Stimulated activated CD8-positive, alpha-beta memory T cell treated with anti-CD3 and anti-CD28 coated beads, Interleukin-7, amount 100 ng/mL, for 1 hour (primary cell): ENCODE measurements at regions not wholly inside any gene's neighbourhood (a gene's known extent, or its start where the extent isn't known, plus 50 kb on each side); places are given as distances from the start of the nearest gene placed in this dataset.
"Not testable (repeated sequence)": the region's sequence is repeated elsewhere in the genome, so short reads cannot be mapped to it uniquely, and the experiment has no call there.

Source experiments
- DNase-seq, 2 donors: peaks; one replicate each; pipeline ENCODE4 v3.0.0-alpha.2; 2020; ENCODE audit warnings: low read depth in 2 of 2

DNA sequence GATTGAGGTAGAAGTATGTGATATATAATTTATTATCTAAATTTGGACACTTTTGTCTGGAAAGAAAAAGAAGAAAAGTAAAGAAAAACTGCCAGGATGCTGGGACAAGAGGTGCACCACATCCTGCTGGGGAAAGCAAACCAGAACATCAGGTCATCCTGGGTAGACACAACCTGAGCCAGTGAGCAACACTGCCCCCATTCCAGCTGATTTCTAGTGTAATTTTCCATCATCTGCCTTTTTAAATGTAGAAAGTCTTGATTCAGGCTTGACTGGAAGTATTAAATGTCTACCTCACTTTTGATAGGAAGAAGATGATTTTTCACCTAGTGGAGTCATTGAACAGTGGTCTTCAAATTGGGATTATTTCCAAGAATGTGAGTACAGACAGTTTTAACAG lies 1164.5 kb upstream of the CITED2 start:
- DNase-seq: no peak

DNA sequence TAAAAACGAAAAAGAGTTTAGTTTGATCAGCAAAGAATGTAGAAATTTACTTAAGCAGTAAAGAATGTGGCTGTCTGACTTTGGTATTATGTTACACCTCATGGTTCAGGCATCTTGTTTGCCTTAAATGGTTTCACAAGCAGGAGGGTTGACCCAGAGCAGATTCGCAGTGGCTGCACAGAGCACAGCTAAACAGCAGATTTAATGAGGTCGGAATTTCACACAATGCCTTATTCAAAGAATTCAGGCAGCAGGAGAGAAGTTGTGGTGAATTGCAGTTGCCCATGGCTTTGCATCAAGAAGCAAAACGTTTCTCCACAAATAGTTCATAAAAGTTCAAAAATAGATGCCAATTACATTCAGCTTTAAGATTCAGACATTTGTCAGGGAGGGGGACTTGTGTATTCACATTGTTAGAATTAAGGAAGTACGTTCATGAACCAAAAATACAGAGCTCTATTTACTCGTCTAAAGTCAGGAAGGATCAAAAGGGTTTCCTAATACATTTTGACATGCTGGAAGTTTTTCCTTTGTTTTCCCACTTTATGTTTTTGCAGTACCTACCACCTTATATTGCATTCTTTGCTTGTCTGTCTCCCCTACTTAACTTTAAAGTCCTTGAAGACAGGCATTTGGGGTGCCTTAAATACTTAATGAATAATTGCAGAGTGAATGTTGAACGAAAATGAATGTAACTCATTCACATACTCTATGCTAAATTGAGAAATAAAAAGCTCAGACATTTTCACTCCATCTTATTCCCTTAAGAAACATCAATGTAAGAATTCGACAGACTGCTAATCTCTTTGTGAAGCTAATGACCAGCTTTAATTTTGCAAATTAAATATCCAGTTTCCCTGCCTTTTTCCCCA lies 1163.6 kb upstream of the CITED2 start:
- DNase-seq: no peak

DNA sequence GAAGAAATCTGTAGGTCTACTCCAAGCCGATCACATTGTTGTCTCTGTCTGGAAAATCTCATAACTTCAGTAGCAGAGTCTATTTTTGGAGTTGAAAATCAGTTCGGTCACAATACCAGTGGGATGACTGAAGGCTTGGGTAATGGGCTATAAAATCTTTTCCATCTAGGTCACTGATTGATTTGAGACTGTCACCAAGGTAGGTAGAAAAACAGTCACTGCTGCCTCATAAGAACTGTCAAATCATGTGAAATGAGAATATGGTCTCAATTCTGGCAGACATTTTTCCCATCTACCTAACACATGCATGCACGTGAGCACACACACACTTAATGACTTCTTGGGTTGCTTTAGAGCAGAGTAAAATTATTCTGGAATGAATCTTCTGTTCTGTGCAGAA lies 1162.8 kb upstream of the CITED2 start:
- no peak for DNase-seq

DNA sequence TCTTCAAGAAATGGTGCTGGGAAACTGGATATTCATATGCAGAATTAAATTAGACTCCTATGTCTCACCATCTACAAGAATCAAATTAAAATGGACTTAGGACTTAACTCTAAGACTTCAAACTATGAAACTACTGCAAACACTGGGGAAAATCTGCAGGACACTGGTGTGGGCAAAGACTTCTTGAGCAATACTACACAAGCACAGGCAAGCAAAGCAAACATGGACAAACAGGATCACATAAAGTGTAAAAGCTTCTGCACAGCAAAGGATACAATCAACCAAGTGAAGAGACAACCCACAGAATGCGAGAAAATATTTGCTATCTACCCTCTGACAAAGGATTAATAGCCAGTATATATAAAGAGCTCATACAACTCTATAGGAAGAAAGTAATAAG lies 1161.1 kb upstream of the CITED2 start:
- DNase-seq: no peak

DNA sequence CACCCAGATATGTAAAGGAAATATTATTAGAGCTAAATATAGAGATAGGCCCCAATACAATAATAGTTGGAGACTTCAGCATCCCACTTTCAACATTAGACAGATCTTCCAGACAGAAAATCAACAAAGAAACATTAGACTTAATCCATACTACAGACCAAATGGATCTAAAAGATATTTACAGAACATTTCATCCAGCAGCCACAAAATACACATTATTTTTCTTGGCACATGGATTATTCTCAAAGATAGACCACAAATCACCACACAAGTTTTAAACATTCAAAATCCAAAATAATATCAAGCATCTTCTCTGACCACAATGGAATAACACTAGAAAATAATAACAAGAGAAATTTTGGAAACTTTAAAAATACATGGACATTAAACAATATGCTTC lies 1159.1 kb upstream of the CITED2 start:
- DNase-seq: no peak

DNA sequence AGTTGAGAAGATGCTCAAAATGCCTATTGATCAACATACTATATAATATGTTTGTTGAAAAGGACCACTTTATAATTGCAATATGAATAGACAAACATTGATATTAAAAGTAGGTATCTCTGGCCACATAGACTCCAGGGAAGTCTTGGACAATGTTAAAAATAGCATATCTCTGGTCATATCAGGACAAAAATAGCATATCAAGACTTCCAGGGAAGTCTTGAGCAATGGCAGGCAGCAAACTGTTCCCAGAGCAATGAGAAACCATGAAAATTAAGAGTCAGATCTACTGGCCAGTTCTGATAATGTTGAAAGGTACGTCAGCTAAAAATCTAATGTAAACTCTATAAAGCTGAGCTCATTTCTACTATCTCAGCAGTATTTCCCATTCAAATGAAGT lies 1130.3 kb upstream of the CITED2 start:
- no peak for DNase-seq

DNA sequence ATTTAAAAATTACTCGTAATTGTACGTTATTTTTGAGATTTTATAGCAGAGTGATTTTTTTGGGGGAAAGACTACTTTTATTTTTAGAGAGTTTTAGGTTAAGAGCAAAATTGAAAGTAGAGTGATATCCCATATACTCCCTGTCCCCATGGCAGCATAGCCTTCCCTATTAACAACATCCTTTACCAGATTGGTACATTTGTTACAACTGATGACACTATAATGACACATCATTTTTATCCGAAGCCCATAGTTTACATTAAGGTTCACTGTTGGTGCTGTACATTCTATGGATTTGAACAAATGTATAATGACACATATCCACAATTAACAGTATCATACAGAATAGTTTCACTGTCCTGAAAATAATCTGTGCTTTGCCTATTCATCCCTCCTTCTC lies 1126.4 kb upstream of the CITED2 start:
- DNase-seq: no peak

DNA sequence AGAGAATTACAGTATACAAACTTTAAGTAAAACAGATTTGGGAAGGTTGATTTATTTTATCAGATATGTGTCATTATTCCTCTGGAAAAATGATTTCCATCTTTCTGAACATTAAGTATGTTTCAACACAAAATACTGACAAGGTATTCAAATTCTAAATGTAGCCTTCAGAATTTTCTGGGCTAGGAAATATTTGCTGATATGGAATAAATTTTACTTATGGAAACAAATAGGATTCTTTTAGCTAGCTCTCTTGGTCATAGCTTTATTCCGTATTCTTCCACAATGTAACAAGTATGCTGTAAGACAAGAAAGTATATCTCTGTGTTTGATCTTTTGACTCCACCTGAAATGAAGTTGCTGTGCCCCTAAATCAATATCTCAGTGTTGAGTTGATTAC lies 1125.2 kb upstream of the CITED2 start:
- no peak for DNase-seq

DNA sequence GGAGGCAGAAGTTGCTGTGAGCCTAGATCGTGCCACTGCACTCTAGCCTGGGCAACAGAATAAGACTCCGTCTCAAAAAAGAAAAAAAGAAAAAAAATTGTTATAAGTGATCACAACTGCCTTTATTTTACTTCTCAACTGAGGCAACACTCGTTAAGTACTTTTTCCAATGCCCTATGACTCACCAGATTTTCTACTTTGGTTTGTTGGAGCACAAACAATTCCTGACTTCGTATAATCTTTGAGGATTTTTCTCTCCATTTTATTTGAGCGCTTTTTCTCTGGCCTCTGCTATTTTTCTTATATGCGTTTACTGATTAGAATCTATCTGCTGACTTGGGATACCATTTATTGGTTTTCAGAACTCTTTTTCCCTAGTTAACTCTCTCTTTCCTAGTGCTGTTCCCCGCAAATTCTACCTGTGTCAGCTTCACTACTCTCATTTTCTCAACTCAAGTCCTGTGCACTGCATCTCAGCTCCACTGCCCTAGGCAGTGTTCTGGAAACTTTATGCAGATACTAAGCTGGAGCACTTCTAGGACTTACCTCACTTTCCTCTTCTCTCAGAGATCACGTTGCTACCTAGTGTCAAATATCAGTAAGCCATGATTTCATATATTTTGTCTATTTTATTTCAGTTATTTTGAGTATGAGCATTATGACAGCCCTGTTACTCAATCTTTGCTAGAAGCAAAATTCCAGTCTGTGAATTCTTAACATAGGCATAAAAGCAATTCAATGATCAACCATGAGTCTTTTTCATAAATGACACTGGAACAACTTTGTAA lies 1120.1 kb upstream of the CITED2 start:
- no peak for DNase-seq

DNA sequence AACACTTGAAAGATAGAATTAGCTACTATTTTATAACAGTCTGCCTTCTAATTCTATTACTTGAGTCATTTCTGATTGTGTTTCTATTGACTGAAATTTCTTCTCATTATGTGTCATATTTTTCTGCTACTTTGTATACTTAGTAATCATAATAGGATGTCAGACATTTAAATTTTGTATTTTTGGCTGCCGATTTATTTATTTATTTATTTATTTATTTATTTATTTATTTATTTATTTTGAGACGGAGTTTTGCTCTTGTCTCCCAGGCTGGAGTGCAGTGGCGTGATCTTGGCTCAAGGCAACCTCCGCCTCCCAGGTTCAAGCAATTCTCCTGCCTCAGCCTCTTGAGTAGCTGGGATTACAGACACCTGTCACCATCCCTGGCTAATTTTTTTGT lies 1119.0 kb upstream of the CITED2 start:
- not testable (repeated sequence) for DNase-seq

DNA sequence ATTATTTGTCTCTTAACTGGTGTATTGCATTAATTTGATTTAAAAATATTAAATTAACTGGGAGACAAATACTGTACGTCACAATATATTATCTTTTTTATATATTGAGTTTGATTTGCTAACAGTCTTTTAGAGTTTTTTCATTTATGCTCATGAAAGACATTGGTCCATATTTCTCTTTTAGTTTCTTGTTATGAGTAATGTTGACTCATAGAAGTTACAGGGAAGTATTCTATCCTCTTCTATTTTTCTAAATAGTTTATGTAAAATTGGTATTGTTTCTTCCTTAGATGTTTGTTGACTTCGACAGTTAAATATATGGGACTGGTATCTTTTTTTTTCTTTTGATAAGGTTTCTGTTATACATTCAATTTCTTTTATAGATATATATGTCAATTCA lies 1115.6 kb upstream of the CITED2 start:
- no peak for DNase-seq

DNA sequence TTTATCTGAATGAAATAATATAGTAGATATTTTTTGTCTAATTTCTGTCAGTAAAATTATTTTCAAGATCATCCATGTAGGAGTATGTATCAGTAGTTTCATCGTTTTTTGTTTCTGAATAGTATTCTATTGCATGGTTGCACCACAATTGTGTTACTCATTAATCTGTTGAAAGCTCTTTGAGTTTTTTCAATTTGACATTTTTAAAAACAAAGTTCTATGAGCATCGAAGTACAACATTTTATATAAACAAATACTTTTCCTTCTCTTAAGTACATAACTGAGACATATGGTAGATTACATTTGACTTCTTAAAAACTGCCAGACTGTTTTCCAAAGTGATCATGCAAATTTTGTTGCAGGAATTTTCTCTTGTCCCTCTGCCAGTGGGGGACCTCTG lies 1113.1 kb upstream of the CITED2 start:
- DNase-seq: no peak

DNA sequence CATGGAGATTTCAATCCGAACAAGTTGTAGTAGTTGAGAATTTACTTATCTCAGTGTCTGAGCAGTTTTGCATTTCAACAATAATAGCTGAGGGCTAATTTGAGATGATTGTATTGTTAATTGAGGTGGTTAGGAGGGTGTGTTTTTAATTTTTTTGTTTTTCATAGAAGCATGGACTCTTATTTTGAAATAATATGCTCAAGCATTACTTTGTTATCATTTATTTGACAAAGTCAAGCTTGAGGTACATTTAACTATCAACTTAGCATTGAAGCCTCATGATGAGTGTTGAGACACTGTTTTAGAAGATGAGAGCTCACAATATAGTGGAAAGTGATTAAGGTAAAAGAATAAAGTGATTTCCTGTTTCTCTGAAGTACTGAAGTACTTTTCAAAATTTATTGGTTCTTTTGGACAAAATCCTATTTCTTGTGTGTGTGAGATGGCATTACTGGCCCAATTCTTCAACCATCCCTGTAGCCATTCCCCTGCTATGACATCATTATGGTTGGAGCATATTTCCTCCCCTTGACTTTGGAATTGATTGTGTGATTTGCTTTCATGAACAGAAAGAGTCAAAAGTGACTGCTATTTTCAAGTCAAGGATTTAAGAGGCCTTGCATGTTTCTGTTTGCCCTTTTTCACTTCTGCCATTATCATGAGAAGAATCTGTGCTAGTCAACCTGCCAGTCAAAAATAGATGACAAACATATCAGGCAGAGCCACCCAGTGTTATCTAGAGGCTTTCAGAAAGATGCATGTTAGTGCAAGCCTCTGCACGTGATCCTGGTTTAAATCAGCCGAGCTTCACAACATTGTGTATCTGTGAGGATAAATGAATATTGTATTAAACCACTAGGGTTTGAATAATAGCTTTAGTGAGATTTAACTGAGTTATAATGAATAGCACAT lies 1112.3 kb upstream of the CITED2 start:
- DNase-seq: no peak

DNA sequence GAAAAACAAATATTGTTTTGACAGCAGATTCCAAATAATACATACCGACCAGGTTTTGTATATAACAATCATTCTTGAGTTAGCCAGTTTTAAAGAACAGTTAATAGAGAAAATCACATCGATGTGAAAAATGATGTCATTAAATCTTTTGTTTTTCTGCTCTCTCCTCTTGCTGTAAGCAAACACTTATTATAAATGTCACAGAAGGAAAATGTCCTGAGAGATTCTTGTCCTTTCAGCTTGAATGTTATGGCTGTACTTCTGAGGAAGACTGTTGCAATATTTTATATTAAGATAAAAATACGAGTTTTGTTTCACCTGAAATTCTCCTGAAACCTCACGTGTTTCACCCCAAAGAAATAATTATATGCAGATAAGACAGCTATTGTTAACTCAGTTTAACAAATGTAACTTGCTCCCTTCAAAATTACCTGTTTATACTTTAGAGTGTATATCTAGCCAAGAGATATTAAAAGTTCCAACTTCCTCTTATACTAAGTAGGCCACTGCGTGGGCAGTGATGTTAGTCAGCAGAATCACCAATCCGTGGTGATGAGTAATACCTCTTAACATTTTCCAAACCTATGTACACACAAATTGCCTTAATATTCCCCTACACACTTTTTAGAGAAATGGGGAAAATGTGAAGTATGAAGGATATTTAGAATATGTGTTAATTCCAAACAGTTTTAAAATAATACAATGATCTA lies 1111.4 kb upstream of the CITED2 start:
- DNase-seq: no peak

DNA sequence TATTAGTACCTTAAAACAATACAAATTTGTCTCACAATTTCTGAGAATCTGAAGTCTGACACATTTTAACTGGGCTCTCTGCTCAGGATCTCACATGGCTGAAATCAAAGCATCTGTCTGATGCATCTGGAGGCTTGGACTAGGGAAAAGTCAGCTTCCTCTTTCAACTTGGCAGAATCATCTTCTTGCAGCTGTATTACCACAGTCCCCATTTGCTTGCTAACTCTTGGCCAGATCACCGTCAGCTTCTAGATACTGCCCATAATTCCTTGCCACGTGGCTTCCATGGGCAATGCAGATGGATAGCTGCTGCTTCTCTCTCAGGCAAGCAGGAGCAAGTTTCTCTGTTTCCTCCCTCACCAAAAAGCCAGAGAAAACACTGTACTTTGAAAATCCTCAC lies 1106.4 kb upstream of the CITED2 start:
- DNase-seq: no peak

DNA sequence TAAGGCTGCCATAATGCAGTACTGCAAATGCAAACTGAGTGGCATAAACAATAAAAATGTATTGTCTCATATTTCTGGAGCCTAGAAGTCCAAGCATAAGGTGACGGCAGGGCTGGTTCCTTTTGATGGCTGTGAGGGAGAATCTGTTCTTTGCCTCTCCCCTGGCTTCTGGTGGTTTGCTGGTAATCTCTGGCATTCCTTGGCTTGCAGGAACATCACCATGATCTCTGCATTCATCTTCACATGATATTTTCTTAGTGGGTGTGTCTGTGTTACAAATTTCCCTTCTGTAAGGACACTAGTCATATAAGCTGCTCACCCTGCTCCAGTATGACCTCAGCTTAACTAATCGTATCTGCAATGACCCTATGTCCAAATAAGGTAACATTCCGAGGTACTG lies 1104.2 kb upstream of the CITED2 start:
- DNase-seq: no peak

DNA sequence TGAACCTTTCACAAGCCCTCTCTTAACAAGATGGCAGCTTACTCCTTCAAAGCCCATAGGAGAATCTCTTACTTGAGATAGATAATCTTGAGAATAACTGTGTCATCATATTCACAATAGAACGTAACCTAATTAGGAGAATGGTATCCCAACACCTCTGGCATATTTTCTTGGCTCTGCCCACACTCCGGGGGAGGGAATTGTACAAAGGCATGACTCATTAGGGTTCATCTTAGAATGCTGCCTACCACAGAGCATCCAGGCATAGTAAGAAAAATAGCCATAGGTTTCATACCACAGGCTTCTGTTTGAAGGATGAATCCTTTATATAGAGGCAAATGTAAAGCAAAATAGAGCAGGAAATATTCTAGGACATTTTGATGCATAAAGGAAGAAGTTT lies 1100.6 kb upstream of the CITED2 start:
- no peak for DNase-seq

DNA sequence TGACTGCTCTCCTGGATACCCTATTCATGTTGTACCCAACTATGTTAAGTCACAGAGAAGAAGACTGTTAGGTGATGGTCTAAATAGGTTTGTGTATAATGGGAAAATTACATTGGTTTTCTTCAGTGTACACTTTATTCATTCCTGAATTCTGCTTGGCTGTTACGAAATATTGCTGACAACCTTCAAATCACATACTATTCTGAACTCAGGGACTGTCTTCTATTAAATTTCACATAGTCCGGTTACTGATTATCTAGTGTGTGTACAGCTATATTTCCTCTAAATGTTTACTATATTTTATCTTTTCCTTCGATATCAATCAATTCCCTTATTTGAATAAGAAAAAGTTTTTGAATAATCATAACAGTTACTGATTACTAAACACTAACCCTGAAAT lies 1090.3 kb upstream of the CITED2 start:
- no peak for DNase-seq

DNA sequence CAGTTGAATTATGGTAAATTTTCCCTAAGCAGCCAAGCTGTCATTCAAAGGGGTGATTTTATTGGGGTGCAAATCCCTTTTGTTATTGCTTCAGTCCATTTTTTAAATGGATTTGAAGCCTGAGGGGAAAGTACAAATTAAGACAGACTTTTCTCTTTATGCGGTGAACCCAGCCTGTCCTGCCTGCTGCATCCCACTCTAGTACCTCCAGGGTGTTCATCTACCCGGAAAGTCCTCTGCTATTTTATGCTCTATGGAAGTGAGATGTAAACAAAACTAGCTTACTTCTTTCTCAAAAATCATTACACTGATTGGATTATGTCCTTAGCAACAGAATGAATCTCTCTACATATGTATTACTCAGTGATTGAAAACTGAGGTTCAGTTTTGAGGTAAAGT lies 1088.9 kb upstream of the CITED2 start:
- no peak for DNase-seq

DNA sequence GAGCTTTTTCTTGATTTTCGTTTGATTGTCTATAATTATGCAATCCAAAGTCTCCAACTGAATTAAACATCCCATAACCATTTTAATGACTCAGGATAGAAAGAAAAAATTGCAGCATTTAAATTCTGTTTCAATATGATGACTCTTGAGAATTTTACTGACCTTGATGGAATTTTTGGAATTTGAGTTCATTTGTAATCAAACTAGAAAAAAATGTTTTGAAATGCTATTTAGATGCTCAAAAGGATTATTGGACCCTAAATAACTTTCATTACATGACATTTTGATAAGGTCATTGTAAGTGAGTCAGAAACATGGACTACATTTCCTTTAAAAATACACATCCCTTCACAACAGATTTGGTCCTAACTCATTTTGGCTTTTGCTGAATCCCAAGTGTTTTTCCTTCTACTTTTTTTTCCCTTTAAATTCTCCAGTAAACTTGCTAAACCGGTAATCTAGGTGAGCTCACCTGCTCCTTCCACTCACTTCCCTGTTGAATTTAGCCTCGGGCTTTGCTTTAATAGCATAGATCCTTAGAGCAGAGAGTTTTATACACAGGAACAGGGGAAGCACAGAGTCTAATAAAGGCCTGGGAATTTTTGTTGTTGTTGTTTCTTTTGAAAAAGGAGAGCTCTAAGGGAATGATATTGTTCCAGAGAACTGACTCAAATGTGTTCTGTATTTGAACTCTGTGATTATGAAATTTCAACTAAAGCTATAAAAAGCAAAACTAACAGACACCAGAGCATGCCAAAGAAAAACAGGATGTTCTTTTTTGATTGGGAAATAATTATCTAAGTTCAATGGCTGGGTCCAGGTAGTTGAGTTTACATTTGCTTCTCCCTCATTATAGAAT lies 1088.2 kb upstream of the CITED2 start:
- no peak for DNase-seq

DNA sequence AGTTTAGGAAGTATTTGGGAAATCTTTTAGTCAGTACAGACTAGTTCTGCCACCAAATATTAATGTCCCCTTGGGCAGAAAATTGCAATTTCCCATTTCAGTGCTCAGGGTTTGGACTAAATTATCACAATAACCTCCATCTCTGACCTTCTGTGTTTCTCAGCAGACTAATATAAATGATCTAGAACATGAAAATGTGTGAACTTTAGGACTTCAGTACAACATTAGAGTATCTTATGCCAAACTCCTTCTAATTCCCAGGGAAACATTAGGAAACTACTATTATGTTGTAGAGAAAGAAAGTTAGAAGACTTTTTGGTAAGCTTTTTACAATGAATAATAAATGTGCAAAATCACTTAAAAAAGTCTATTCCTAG lies 1087.6 kb upstream of the CITED2 start:
- no peak for DNase-seq
